ENCODE measurements at regions not wholly inside any gene's neighbourhood (a gene's known extent, or its start where the extent isn't known, plus 50 kb on each side); places are given as distances from the start of the nearest gene placed in this dataset.

DNA sequence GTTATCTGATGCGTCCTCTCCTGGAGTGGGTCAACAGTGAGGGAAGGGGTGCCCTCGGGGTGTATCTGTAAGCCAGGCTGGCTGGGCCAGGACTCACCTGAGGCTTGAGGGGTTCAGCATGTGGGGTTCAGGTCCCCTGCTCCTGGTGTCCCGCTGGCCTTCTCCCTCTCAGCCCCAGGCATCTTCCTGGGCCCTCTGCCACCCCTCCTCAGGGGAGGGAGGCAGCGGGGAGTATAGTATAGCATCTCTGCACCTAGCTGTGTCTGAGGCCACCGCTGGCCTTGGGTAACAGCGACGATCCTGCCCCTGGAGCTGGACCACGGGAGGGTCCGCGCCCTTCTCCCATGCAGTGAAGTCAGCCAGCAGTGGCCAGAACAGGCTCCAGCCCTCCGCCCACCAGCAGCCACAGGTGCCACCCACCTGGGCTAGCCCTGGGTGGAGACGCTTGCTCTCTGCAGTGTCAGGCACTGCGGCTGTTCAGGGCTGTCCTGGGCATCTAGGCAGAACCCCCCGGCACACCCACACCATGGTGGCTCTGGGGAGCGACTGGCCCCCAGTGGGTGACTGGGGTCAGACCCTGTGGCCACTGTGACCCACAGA lies 110.7 kb upstream of the NKX1-1 start:
- DNase-seq (ENCODE audit: low spot score), result no peak
- no peak for ATAC-seq
- intact Hi-C loops (cut with DNase I), result no loop called here

DNA sequence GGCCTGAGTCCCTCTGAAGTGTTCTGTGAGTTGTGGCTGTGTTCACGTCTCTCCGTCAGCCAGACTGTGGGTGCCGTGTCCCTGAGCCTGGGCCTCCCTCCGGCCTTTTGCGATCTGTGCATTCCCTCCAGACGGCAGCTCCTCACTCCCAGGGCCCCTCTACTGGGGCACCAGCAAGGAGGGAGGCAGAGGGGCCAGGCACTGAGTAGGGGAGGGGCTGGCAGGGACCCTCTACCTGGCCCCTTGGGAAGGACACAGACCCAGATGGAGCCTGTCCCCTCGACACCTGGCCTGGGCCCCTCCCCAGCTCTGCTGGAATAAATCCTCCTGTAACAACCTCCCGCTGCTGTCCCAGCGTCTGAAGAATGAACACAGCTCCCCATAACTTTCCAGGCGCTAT lies 110.0 kb upstream of the NKX1-1 start:
- no peak for ATAC-seq
- no peak for DNase-seq (ENCODE audit: low spot score)
- intact Hi-C loops (cut with DNase I), result no loop called here

DNA sequence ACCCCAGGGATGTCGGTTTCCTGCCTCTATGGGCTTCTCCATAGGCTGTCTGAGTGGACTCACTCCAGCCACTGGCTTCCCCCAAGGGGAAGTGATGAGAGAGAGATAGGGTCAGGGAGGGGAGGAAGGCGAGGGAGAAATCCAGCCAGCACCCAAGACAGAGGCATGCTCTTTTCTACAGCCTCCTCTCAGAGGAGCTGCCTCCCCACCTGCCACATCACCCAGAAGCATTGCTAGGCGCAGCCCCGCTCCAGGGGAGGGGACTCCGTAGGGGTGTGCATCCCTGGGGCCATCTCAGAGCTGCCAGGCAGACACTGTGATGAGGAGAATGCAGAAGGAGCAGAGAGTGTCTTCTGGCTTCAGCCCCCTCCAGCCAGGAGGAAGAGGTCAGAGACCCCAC lies 109.5 kb upstream of the NKX1-1 start:
- ATAC-seq, result no peak
- no peak for DNase-seq (ENCODE audit: low spot score)
- intact Hi-C loops (cut with DNase I), result no loop called here

DNA sequence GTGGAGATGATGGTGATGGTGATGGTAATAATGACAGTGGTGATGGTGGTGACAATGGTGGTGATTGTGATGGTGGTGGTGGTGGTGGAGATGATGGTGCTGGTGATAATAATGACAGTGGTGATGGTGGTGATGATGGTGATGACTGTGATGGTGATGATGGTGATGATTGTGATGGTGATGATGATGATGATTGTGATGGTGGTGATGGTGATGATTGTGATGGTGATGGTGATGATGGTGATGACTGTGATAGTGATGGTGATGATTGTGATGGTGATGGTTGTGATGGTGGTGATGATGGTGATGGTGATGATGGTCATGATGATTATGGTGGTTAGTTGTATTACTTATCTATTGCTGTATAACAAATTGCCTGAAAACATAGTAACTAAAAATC lies 108.9 kb upstream of the NKX1-1 start:
- DNase-seq (ENCODE audit: low spot score) (no peak), ATAC-seq (no peak)
- intact Hi-C loops (cut with DNase I), result no loop called here

DNA sequence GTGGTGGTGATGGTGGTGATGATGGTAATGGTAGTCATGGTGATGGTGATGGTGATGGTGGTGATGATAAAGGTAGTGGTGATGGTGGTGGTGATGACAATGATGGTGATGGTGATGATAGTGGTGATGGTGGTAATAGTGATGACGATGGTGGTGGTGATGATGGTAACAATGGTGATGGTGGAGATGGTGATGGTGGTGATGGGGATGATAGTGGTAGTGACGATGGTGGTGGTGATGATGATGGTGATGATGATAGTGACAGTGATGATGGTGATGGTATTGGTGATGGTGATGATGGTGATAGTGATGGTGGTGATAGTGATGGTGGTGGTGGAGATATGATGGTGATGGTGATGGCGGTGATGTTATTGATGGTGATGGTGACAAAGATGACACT lies 108.4 kb upstream of the NKX1-1 start:
- no peak for ATAC-seq
- DNase-seq (ENCODE audit: low spot score), result no peak
- intact Hi-C loops (cut with DNase I), result no loop called here

DNA sequence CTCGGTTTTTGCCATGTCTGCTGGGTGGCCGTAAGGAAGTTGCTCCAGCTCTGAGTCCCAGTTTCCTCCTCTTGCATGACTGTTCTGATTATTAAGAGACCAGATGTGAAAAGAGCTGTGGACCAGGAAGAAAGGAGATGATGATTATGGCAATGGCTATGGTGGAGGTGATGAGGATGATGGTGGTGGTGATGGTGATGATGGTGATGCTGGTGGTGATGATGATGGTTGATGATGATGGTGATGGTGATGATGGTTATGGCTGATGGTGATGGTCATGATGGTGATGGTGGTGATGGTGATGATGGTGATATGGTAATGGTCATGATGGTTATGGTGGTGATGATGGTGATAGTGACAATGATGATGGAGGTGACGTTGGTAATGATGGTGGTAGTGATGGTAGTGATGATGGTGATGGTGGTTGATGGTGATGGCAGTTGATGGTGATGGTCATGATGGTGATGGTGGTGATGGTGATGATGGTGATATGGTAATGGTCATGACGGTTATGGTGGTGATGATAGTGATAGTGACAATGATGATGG lies 107.8 kb upstream of the NKX1-1 start:
- no peak for DNase-seq (ENCODE audit: low spot score)
- ATAC-seq, result no peak
- intact Hi-C loops (cut with DNase I), result no loop called here

DNA sequence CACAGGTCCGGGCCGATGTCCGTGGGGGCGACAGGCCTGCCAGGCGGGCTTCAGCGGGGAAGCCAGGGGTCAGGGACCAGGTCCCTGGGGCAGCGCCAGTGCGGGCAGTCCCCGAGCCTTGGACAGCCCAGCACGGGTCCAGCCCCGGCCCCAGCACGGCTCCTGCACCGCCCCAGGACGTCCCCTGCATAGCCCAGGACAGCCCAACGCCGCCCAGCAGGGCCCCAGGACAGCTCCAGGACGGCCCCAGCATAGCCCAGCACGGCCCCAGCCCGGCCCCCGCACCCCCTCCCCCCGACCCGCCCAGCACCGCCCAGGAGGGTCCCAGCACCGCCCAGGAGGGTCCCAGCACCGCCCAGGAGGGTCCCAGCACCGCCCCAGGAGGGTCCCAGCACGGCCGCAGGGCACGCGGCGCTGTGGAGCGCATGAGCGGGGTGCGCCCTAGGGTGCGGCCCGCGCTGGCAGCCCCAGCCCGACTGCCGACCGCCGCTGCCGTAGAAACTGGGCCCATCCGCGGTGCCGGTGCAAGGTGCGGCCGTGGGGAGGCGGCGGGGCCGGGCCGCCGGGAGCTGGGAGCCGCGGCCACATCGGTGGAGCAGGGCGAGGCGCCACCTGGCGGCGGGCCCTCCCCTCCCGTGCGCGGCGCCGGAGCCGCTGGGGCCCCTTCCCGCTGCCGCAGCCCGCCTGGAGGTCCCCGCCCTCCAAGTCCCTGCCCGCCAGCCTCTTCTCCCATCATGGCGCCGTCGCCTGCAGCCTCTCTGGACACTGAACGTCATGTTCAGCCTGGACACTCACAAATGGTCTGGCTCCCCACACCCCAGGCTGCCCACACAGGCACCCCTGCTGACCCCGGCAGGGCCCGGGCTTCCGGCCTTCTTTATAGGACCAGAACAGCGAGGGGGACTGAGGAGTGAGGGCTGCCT lies 106.8 kb upstream of the NKX1-1 start:
- DNase-seq (ENCODE audit: low spot score) (no peak), ATAC-seq (peak; percentile 38)
- intact Hi-C loops (cut with DNase I), result no loop called here

DNA sequence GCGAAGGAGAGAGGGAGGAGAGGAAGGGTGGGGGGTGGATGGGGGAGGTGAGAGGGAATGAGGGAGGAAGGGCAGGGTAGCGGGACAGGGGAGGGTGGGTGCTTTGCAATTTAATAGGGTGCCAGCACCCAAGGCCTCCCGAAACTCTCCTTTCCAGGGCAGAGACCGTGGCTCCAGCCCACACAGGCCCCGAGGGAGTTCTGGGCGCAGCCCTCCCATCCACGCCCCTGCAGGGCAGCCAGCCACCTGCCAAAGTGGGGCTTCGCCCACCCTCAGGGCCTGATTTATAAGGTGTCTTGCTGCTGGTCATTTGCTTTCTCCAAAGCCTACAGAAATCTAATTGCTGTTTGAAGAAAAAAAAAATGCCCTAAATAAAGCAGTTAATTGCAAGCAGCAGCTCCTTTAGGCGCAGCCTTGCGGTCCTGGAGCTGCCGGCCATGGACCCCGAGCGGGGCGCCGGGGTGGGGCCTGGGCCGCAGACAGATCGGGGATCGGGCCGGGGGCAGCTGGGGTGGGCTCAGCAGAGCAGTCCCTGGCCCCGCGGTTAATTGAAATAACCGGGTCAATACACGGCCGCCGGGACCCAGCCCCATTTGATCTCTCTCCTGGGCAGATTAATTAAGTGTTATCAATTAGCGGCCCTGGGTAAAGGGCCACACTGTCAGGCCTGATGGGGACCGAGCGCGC lies 106.0 kb upstream of the NKX1-1 start:
- DNase-seq (ENCODE audit: low spot score) (no peak), ATAC-seq (peak; percentile 7)
- intact Hi-C loops (cut with DNase I), result no loop called here

DNA sequence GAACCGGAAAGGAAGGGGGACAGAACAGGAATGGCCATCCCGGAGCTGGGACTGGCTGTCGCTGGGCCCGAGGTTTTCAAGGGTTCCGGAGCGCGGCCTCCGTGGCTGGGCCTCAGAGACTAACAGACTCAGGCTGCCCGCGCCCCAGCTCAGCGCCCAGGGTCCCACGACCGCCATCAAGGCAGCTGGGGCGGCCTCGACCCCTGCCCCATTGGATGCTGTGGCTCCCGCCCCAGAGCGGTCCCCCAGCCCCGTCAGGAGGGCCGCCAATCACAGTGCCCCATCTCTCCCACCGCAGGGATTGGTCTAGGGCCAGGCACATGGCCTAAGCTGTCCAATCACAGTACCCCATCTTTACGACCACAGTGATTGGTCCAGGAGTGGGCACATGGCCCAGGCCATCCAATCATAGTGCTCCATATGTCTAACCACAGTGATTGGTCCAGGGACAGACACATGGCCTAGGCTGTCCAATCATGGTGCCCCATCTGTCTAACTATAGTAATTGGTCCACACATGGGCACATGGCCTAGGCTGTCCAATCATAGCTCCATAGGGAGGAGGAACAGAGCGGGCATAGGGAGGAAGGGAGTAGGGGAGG lies 105.3 kb upstream of the NKX1-1 start:
- DNase-seq (ENCODE audit: low spot score), result no peak
- intact Hi-C loops (cut with DNase I), result no loop called here
- peak; percentile 96 for ATAC-seq

DNA sequence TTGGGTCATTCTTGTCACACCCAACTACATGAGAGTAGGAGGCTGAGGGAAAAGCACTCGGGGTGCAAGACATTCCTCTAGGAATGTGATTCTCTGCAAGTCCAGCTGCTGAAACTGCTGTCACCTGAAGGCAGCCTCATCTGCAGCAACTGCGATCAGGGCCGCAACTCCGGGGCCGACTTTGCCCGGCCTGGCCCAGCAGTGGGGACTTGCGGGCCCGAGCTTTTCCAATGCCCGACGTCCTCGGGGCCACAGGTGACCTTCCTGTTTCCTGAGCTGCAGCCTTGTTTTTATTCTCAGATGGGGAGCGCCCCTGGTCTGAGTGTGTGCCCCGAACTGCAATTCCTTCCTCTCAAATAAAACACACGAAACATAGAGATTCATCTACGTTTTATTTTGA lies 104.7 kb upstream of the NKX1-1 start:
- DNase-seq (ENCODE audit: low spot score) (no peak), ATAC-seq (no peak)
- intact Hi-C loops (cut with DNase I), result no loop called here

DNA sequence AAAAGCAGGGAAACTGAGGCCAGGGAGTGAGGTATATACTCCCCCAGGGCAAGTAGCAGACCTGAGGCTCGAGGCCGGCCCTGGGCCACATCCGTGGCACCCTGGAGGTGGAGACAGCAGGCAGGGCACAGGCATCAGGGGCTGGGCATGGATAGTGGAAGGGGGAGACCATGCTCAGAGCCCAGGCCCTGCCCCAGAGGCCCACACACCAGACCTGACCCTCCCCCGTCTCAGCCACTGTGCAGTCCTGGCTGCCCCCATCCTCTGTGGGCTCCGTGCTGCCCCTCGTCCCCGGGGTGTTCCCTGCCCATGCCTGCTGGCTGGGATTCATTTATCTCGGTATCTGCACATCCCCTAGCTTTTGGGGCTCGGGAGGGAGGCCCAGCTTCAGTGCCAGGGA lies 103.1 kb upstream of the NKX1-1 start:
- intact Hi-C loops (cut with DNase I), result no loop called here
- ATAC-seq (no peak), DNase-seq (ENCODE audit: low spot score) (no peak)

DNA sequence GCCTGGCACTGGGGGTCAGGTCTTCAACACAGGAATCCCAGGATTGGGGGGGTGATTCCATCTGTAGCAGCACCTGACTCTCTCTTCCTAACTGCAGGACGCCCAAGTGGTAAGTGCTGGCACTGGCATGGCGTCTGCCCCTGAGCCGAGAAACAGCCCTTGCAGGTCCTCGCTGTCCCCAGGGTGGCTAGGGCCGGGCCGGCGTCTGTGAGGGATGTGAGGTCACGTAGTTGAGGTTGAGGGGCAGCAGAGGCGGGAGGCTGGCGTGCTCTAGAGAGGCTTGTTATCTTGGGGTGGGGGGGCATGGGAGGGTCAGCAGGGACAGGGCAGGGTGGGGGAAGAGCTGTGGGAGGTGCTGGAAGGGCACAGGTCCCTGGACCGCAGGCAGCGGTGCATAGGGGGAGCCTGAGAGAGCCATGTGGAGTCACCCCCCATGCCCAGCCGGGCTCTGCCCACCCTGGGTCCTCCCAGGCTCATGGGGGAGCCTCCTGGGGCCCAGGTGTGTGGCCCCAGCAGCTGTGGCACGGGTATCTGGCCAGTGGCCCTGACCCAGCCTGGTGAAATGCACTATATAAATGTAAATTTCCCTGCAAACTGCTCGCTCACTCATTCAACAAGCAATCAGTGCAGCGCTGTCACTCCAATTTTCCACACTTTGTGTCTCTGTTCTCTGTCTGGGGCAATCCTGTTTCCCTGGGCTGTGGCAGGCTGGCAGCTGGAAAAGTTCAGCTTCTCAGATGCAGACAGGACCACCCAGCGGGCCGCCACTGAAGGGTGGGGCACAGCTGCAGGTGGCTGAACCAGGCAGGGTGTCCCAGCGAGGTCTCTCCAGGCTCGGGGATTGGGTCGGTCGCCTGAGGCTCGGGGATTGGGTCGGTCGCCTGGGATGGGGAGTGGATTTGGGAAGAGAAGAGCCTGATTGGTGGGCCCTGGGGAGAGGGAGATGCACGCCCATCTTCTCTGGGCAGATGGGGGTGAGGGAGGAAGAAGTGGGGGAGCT lies 102.2 kb upstream of the NKX1-1 start:
- DNase-seq (ENCODE audit: low spot score), result peak; percentile 45
- no peak for ATAC-seq

DNA sequence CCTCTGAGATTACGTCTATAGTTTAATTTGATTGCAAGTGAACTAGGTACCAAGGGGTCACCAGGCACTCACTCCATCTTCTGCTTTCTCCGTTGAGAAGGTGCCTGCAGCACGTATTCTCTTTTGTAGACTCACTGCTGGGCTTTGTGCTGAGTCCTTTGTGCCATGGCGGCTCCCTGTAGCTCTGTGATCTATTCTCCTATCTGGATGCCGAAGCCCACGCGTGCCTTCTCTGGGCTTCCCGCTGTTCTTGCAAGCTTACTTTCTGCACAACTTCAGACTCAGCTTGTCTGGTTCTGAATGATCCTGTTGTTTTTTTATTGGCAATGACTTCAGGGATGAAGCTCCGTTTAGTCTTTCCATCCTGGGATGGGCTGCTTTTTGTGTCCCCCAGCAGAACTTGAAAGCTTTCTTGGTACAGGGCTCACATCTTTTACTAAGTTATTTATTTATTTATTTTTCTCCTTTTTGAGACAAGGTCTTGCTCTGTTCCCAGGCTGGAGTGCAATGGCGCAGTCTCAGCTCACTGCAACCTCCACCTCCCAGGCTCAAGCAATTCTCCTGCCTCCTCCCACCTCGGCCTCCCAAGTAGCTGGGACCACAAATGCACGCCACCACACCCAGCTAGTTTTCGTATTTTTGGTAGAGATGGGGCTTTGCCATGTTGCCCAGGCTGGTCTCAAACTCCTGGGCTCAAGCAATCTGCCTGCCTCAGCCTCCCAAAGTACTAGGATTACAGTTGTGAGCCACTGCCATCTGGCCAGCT lies 100.9 kb upstream of the NKX1-1 start:
- intact Hi-C loops (cut with DNase I), result no loop called here
- no peak for ATAC-seq
- peak; percentile 15 for DNase-seq (ENCODE audit: low spot score)

More for the DNA sequence above, 102.2 kb upstream of the NKX1-1 start:
- intact Hi-C loops (cut with DNase I), result no loop called here

DNA sequence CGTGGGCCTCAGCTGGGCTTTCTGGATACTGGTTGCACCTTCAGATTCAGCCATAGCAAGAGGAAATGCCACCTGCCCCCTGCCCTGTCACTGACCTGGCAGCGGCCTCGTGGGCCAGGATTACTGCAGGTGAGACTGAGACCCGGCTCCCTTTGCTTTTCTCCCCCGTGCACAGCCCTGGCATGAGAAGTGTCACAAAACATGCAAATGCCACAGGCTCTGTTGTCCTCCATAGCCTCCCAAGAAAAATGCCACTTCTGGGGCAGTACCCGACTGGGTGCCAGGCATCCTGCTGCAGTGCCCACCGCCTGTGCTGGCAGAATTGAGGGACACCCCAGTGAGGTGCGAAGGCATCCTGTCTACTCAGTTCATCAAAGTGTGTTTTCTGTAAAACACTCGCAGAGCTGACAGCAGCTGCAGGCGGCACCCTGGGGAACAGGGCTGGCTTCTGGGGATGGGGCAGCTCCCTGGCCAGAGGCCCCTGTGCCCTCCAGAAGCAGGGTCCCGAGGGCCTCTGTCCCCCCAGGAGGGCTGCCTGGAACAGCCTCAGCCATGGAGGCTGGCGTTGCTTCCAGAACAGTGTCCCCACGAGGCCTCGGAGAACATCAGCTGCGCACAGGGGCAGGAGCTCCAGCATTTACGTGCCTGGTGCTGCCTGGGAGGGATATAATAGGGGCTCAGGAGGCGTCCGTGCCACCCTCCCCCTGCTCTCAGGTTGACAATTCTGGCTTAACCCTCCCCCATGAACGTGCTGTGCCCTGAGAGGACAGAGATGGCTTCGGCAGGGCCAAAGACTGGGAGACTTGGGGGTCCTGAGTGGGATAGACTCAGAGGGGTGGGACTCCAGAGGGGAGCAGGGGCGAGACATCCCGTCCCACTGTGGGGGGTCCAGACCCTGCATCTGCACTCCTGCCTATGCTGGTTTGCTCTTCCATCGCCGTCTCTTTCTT lies 99.5 kb upstream of the NKX1-1 start:
- DNase-seq (ENCODE audit: low spot score) (peak; percentile 43), ATAC-seq (no peak)
- intact Hi-C loops (cut with DNase I), result no loop called here

DNA sequence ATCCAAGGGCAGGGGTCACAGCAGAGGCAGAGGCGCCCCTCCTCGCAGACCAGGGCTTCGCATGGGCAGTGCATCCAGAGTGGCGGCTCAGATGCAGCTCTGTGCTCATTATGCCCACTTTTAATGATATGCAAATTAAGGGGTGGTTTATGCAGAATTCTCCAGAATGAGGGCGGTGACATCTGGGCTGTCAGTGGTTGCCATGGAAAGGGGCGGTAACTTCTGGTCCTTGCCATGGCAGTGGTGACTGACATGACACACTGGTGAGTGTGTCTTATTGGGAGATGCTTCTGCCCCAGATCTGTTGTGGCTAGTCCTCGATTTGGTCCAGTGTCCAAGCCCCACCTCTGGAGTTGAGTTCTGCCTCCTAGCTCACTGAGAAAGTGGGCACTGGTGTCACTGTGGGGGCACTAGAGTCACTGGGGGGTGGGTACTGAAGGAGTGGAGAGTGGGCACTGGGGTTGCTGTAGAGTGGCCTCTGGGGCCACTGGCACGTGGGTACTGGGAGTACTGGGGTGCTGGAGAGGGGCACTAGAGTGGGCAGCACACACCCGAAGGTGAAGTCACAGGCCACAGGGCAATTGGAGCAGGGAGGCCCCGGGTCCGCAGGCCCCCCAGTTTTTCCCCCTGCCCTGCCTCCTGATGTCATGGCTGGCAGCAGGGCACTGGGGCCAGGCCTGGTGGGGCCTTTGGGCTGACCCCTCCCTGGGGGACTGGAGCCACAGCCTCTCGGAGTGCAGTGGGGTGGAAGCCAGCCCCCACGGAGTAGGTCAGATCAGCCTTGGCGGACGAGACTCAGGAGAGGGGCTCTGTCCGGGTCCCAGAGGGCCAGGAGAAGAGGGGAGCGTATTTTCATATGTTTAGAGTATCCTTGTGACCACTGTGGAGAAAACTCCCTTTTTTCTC lies 98.6 kb upstream of the NKX1-1 start:
- ATAC-seq (no peak), DNase-seq (ENCODE audit: low spot score) (peak; percentile 28)
- intact Hi-C loops (cut with DNase I), result loop anchor here (5.0 kb wide), 1 partner anchor 632 kb away; no protein-coding TSS in a partner anchor
